ENCODE measurements at regions not wholly inside any gene's neighbourhood (a gene's known extent, or its start where the extent isn't known, plus 50 kb on each side); places are given as distances from the start of the nearest gene placed in this dataset.

GRCh38 chr7:97620495-97620894 lies 111.4 kb upstream of the TAC1 start:
- TF ChIP-seq POLR2AphosphoS5 (IDR thresholded peaks at IDR 0.05; ENCODE audit: low read depth, low read length), result no peak
- TF ChIP-seq POLR2A (IDR thresholded peaks at IDR 0.05; ENCODE audit: low read depth, low read length), result no peak

Data from GM12892 (cell line).